ENCODE measurements at regions not wholly inside any gene's neighbourhood (a gene's known extent, or its start where the extent isn't known, plus 50 kb on each side); places are given as distances from the start of the nearest gene placed in this dataset.

- no peak for DNase-seq (ENCODE audit: low spot score)
Measured at GRCh38 chr5:133708331-133708850, 96.0 kb upstream of the FSTL4 start.

GRCh38 chr5:133707629-133708028, 95.3 kb upstream of the FSTL4 start:
- no peak for DNase-seq (ENCODE audit: low spot score)

- DNase-seq (ENCODE audit: low spot score) = no peak
Measured at GRCh38 chr5:133706506-133707430, 94.4 kb upstream of the FSTL4 start.

- DNase-seq (ENCODE audit: low spot score) = no peak
Measured at GRCh38 chr5:133705331-133705730, 93.0 kb upstream of the FSTL4 start.

- no peak for DNase-seq (ENCODE audit: low spot score)
Measured at GRCh38 chr5:133704411-133704810, 92.1 kb upstream of the FSTL4 start.

- no peak for DNase-seq (ENCODE audit: low spot score)
Measured at GRCh38 chr5:133703935-133704334, 91.6 kb upstream of the FSTL4 start.

GRCh38 chr5:133702791-133703770, 90.7 kb upstream of the FSTL4 start:
- no peak for DNase-seq (ENCODE audit: low spot score)

GRCh38 chr5:133701871-133702270, 89.5 kb upstream of the FSTL4 start:
- DNase-seq (ENCODE audit: low spot score) = no peak

- DNase-seq (ENCODE audit: low spot score) = no peak
Measured at GRCh38 chr5:133700251-133700650, 87.9 kb upstream of the FSTL4 start.

- DNase-seq (ENCODE audit: low spot score) = no peak
Measured at GRCh38 chr5:133698646-133699526, 86.5 kb upstream of the FSTL4 start.

- DNase-seq (ENCODE audit: low spot score) = no peak
Measured at GRCh38 chr5:133698259-133698554, 85.9 kb upstream of the FSTL4 start.

GRCh38 chr5:133697536-133698258, 85.4 kb upstream of the FSTL4 start:
- DNase-seq (ENCODE audit: low spot score) = no peak

GRCh38 chr5:133696782-133697507, 84.6 kb upstream of the FSTL4 start:
- DNase-seq (ENCODE audit: low spot score) = no peak

- DNase-seq (ENCODE audit: low spot score) = no peak
Measured at GRCh38 chr5:133696006-133696584, 83.8 kb upstream of the FSTL4 start.

- no peak for DNase-seq (ENCODE audit: low spot score)
Measured at GRCh38 chr5:133694181-133694831, 82.0 kb upstream of the FSTL4 start.

GRCh38 chr5:133691448-133691847, 79.1 kb upstream of the FSTL4 start:
- DNase-seq (ENCODE audit: low spot score) = no peak

- no peak for DNase-seq (ENCODE audit: low spot score)
Measured at GRCh38 chr5:133690746-133691145, 78.4 kb upstream of the FSTL4 start.

- peak; percentile 28 for DNase-seq (ENCODE audit: low spot score)
Measured at GRCh38 chr5:133688391-133688790, 76.0 kb upstream of the FSTL4 start.

Measured in AG20443 (cell line).